AG04449 (cell line): ENCODE measurements at regions not wholly inside any gene's neighbourhood (a gene's known extent, or its start where the extent isn't known, plus 50 kb on each side); places are given as distances from the start of the nearest gene placed in this dataset.
"Not testable (repeated sequence)": the region's sequence is repeated elsewhere in the genome, so short reads cannot be mapped to it uniquely, and the experiment has no call there.

ENCODE experiments used
- CTCF ChIA-PET: fragments of 350-600 bp; formaldehyde crosslinking; extraction: SDS; loops from one replicate; lab custom pipeline; 2021; ENCODE audit warnings: antibody characterized with exemption; lab: Yijun Ruan, JAX
- POLR2A ChIA-PET: fragments of 400-600, 350-600 bp; formaldehyde crosslinking; extraction: SDS; loops from one replicate; lab custom pipeline; 2020; ENCODE audit warnings: antibody characterized with exemption, inconsistent platforms; lab: Yijun Ruan, JAX
- DNase-seq: peaks from one replicate; pipeline ENCODE4 v3.0.0-alpha.2; 2010; ENCODE audit warnings: low read depth, low spot score
- H3K4me3 ChIP-seq: 2 replicates; pipeline ENCODE4 v1.5.1; 2011; ENCODE audit warnings: low read depth, mild to moderate bottlenecking, control low read depth, low read length
- TF ChIP-seq, protein P1 (sequence below): IDR thresholded peaks from one replicate; pipeline ENCODE4 v1.5.1; 2011; ENCODE audit warnings: mild to moderate bottlenecking, moderate library complexity, low read length, control low read depth, inconsistent platforms; ENCODE audit not compliant: insufficient read depth; ENCODE audit errors: missing control alignments

DNA sequence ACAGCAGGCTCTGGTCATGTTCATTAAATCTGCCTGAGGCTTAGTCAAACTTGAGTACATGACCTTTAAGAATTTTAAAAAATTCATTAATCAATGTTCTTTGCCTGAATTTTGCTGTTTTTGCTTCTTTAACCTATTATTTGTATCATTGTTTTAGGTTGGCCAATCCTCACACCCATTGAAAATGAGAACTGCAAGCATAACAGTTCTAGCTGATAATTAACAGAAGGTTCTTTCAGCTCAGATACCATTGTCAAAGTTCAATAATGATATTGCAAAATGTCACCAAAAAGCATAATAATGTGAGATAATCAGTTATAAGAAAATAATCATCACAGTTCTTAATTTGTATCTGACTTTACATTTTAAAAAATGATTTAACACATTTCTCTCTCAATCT lies 583.1 kb downstream of the TFAP2A start:
- POLR2A ChIA-PET: no interaction called here
- CTCF ChIA-PET: no interaction called here
- TF ChIP-seq, protein P1, sequence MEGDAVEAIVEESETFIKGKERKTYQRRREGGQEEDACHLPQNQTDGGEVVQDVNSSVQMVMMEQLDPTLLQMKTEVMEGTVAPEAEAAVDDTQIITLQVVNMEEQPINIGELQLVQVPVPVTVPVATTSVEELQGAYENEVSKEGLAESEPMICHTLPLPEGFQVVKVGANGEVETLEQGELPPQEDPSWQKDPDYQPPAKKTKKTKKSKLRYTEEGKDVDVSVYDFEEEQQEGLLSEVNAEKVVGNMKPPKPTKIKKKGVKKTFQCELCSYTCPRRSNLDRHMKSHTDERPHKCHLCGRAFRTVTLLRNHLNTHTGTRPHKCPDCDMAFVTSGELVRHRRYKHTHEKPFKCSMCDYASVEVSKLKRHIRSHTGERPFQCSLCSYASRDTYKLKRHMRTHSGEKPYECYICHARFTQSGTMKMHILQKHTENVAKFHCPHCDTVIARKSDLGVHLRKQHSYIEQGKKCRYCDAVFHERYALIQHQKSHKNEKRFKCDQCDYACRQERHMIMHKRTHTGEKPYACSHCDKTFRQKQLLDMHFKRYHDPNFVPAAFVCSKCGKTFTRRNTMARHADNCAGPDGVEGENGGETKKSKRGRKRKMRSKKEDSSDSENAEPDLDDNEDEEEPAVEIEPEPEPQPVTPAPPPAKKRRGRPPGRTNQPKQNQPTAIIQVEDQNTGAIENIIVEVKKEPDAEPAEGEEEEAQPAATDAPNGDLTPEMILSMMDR: no peak
- H3K4me3 ChIP-seq: no peak overlapping the region
- no peak for DNase-seq

DNA sequence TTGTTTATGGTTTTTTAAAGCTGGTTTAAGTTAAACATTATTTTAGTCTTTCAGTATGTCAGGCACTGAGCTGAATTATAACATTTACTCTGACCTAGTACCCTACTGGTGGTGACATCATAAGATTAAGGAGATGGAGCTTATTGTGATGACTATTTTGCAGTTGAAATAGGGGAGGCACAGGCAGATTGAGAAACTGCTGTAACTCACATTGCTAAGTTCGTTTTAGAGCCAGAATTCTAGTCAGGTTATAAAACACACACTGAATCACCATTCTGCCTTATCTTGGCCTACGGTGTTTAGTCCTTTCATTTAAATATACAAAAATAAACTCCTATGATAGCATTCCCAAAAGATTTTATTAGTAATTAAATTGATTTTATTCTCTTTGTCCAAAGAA lies 584.1 kb downstream of the TFAP2A start:
- TF ChIP-seq, protein P1: no peak
- POLR2A ChIA-PET: no interaction called here
- no peak for DNase-seq
- no peak overlapping the region for H3K4me3 ChIP-seq
- CTCF ChIA-PET: no interaction called here

DNA sequence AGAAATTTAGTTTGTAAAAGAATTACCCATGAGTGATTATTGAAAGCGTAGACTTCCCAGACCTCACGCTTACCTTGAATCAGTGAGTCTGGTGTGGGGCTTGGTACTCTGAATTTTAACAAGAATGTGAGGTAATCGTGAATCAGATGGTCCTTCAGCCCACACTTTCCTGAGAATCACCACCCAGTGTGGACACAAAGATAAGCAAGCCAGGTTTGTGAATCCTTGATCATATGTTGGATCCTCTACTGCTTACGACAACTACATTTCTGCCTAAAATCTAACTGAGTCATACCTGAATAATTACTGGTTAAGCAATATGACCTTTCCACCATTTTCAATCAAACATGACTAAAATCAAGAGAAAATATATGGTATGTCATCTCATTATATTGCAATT lies 589.3 kb downstream of the TFAP2A start:
- H3K4me3 ChIP-seq: no peak overlapping the region
- ChIA-PET POLR2A (no interaction called here), CTCF (no interaction called here)
- no peak for DNase-seq
- TF ChIP-seq, protein P1: no peak

DNA sequence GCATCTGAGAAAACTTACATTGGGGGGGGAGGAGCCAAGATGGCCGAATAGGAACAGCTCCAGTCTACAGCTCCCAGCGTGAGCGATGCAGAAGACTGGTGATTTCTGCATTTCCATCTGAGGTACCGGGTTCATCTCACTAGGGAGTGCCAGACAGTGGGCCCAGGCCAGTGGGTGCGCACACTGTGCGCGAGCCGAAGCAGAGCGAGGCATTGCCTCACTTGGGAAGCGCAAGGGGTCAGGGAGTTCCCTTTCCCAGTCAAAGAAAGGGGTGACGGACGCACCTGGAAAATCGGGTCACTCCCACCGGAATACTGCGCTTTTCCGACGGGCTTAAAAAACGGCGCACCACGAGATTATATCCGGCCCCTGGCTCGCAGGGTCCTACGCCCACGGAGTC lies 604.1 kb downstream of the TFAP2A start:
- H3K4me3 ChIP-seq, DNase-seq, CTCF ChIA-PET, POLR2A ChIA-PET: not testable (repeated sequence)

DNA sequence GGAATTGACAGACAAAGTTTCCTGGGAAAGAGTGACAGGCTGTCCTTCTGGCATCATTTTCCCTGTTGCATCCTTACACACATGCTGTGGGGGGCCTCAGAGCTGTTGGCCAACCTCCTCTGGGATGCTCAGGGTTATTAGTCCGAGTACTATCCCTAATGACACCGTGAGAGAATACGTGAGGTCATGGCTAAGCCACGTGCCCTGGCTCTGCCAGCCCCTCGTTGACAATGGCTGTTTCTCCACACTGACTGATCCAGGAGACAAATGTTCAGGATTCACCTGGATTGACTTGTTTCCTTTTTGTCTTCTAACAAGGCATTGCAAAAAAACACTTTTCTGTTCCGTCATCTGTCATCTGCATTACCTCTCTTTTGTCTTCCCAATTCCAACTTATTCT lies 604.6 kb downstream of the TFAP2A start:
- POLR2A ChIA-PET: no interaction called here
- no peak for DNase-seq
- H3K4me3 ChIP-seq: no peak overlapping the region
- TF ChIP-seq, protein P1: no peak
- CTCF ChIA-PET: no interaction called here

DNA sequence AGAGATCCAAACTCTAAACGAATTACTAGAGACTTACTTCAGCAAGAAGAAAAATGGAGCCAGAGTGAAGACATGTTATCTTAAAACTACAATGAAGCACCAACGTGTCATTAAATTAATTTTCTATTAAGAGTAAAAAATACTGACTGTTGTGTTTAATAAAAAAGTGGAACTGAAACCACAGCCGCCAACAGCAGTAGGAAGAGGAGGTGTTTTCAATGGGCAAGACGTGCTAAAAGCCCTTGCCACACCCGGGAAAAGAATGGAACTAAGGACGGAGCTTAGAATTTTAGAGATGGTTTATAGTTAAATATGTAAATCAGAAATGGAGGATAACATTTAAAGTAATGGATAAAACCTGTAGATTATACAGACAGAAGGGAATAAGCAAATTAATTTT lies 608.7 kb downstream of the TFAP2A start:
- no peak for DNase-seq
- ChIA-PET CTCF (no interaction called here), POLR2A (no interaction called here)
- TF ChIP-seq, protein P1: no peak
- no peak overlapping the region for H3K4me3 ChIP-seq

DNA sequence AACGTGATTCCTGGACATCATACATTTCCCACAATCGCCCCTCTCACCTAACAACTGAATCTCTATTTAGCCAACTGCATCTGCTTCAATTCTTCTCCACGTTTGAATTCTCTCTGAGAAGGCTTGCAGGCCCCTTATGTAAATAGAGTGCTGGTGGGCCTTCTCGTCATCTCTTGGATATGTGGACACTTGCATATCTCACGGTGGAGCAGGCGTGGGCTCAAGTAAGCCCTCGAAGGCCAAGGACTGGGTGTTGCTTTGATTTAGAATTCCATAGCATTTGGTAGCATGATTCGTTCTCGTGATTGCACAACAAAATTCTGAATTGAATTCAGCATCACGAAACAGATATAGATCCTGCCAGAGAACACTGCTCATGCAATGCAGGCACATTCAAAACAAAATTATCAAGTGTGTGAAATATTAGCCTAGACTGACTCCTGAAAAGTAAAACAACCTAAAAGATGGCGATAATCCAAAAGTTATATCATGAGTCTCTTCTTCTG lies 613.6 kb downstream of the TFAP2A start:
- TF ChIP-seq, protein P1: no peak
- H3K4me3 ChIP-seq: no peak overlapping the region
- DNase-seq: no peak
- CTCF ChIA-PET: no interaction called here
- POLR2A ChIA-PET: no interaction called here
